ENCODE measurements at regions not wholly inside any gene's neighbourhood (a gene's known extent, or its start where the extent isn't known, plus 50 kb on each side); places are given as distances from the start of the nearest gene placed in this dataset.

DNA sequence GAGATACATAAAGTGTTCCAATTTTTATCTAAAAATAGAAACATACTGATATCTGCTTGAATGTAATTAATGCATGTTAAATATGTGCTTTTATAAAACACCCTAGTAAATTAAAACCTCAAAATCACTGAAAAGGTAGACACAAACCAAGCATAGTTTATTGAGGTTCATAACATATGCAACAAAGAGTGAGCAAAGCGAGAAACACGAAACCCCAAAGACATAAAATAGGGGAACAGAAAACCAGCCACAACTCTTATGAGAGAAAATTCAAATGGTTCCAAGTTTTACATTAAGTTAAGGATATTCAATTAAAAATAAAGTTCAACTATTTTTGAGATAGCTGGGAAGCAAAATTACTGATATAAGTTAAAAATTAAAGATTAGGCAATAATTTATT, 336.4 kb upstream of the AGA start:
- Histone ChIP-seq H3K4me3 (replicated peaks; ENCODE audit: low read depth, low read length) (no peak overlapping the region), H3K27me3 (replicated peaks; ENCODE audit: control insufficient read depth, insufficient read depth, low read length) (no peaks in the 10 kb centered on the region), H3K36me3 (ENCODE audit: control insufficient read depth, insufficient read depth, low read length) (no peaks in the 10 kb centered on the region)
- no peak for DNase-seq (ENCODE audit: extremely low read depth, insufficient read length)
- TF ChIP-seq, protein P1, sequence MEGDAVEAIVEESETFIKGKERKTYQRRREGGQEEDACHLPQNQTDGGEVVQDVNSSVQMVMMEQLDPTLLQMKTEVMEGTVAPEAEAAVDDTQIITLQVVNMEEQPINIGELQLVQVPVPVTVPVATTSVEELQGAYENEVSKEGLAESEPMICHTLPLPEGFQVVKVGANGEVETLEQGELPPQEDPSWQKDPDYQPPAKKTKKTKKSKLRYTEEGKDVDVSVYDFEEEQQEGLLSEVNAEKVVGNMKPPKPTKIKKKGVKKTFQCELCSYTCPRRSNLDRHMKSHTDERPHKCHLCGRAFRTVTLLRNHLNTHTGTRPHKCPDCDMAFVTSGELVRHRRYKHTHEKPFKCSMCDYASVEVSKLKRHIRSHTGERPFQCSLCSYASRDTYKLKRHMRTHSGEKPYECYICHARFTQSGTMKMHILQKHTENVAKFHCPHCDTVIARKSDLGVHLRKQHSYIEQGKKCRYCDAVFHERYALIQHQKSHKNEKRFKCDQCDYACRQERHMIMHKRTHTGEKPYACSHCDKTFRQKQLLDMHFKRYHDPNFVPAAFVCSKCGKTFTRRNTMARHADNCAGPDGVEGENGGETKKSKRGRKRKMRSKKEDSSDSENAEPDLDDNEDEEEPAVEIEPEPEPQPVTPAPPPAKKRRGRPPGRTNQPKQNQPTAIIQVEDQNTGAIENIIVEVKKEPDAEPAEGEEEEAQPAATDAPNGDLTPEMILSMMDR (IDR thresholded peaks at IDR 0.05; ENCODE audit: insufficient read depth, low read length, poor library complexity, severe bottlenecking): no peak

DNA sequence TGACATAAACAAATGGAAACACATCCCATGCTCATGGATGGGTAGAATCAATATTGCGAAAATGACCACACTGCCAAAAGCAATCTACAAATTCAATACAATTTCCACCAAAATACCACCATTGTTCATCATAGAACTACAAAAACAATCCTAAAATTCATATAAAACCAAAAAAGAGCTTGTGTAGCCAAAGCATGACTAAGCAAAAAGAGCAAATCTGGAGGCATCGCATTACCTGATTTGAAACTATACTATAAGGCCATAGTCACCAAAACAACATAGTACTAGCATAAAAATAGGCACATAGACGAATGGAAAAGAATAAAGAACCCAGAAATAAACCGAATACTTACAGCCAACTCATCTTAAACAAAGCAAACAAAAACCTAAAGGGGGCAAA, 342.8 kb upstream of the AGA start:
- no peak overlapping the region for H3K4me3 ChIP-seq (replicated peaks; ENCODE audit: low read depth, low read length)
- DNase-seq (ENCODE audit: extremely low read depth, insufficient read length): no peak
- H3K36me3 ChIP-seq (ENCODE audit: control insufficient read depth, insufficient read depth, low read length): no peaks in the 10 kb centered on the region
- TF ChIP-seq, protein P1 (IDR thresholded peaks at IDR 0.05; ENCODE audit: insufficient read depth, low read length, poor library complexity, severe bottlenecking): no peak
- H3K27me3 ChIP-seq (replicated peaks; ENCODE audit: control insufficient read depth, insufficient read depth, low read length): no peaks in the 10 kb centered on the region

DNA sequence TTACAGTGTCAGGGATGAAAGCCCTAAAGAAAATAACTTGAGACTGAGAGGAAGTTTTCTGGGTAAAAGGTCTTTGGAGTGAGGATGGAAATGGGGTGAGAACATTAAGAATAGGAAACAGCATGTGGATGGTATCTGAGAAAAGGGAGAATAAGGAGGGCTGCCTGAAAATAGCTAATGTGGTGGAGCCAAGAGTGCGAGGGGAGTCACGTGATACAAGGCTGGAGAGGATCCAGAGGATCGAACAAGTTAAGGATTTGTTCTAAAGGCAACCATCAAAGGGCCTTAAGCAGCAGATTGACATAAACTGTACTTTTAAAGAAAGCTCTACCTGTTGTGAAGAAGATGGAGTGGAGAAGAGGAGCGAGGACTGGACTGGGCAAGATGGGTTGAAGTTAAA, 347.4 kb upstream of the AGA start:
- TF ChIP-seq, protein P1 (IDR thresholded peaks at IDR 0.05; ENCODE audit: insufficient read depth, low read length, poor library complexity, severe bottlenecking): no peak
- DNase-seq (ENCODE audit: extremely low read depth, insufficient read length): no peak
- Histone ChIP-seq H3K36me3 (ENCODE audit: control insufficient read depth, insufficient read depth, low read length) (no peaks in the 10 kb centered on the region), H3K27me3 (replicated peaks; ENCODE audit: control insufficient read depth, insufficient read depth, low read length) (no peaks in the 10 kb centered on the region), H3K4me3 (replicated peaks; ENCODE audit: low read depth, low read length) (no peak overlapping the region)

DNA sequence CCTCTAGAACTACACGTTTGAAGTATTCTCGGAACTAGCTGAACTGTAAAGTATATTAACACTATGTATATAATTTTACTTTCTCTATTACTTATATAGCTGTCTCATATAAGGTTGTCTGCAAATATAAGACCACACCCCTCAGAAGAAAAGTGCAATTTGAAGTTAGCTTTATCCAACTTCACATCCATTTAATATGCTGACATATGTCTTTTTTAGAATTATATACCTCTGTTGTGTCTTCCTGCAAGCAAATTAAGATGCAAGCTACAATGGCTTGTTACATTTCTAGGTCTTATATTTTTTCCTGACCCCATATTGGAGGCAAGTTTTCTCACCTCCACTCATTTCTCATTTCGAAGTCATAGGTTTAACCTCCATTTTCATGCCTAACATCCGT, 349.0 kb upstream of the AGA start:
- Histone ChIP-seq H3K27me3 (replicated peaks; ENCODE audit: control insufficient read depth, insufficient read depth, low read length) (no peaks in the 10 kb centered on the region), H3K4me3 (replicated peaks; ENCODE audit: low read depth, low read length) (no peak overlapping the region), H3K36me3 (ENCODE audit: control insufficient read depth, insufficient read depth, low read length) (no peaks in the 10 kb centered on the region)
- no peak for DNase-seq (ENCODE audit: extremely low read depth, insufficient read length)
- TF ChIP-seq, protein P1 (IDR thresholded peaks at IDR 0.05; ENCODE audit: insufficient read depth, low read length, poor library complexity, severe bottlenecking): no peak

DNA sequence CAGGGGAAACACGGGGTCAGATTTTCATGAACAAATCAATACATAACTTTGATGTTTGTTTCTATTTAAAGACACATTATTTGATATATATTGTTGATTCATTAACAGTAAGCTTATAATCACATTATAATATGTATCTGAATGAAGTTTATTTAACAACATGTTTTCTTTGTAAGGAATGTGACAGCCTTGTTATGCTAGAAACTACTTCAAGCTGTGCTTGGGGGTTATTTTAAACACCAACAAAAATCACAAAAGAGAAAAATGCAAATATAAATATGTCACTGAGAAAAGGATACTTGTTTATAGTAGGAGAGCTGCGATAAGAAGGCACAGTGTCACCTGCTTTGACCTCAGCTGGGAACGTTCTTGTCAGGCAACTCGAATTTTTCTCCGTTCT, 354.6 kb upstream of the AGA start:
- Histone ChIP-seq H3K4me3 (replicated peaks; ENCODE audit: low read depth, low read length) (no peak overlapping the region), H3K36me3 (ENCODE audit: control insufficient read depth, insufficient read depth, low read length) (no peaks in the 10 kb centered on the region), H3K27me3 (replicated peaks; ENCODE audit: control insufficient read depth, insufficient read depth, low read length) (no peaks in the 10 kb centered on the region)
- TF ChIP-seq, protein P1 (IDR thresholded peaks at IDR 0.05; ENCODE audit: insufficient read depth, low read length, poor library complexity, severe bottlenecking): no peak
- DNase-seq (ENCODE audit: extremely low read depth, insufficient read length): no peak

DNA sequence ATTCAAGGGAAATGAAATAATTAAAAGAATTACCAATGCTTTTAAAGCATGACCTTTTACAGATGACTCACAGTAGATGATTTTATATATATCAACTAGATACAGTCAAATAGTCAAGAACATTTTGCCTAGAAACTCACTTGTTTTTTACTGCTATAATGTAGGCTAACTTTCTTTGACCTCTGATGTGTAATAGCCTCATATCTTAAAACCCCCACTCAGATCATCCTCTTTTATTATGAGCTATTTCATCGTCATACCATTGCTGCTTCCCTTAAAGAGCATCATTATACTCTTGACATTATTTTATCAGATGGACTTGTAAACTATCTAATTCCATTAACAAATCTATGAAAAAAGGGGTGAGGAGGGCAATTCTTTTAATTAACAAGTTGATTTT, 355.9 kb upstream of the AGA start:
- DNase-seq (ENCODE audit: extremely low read depth, insufficient read length): no peak
- TF ChIP-seq, protein P1 (IDR thresholded peaks at IDR 0.05; ENCODE audit: insufficient read depth, low read length, poor library complexity, severe bottlenecking): no peak
- H3K36me3 ChIP-seq (ENCODE audit: control insufficient read depth, insufficient read depth, low read length): no peaks in the 10 kb centered on the region
- no peak overlapping the region for H3K4me3 ChIP-seq (replicated peaks; ENCODE audit: low read depth, low read length)
- no peaks in the 10 kb centered on the region for H3K27me3 ChIP-seq (replicated peaks; ENCODE audit: control insufficient read depth, insufficient read depth, low read length)
